ENCODE measurements at regions not wholly inside any gene's neighbourhood (a gene's known extent, or its start where the extent isn't known, plus 50 kb on each side); places are given as distances from the start of the nearest gene placed in this dataset.

DNA sequence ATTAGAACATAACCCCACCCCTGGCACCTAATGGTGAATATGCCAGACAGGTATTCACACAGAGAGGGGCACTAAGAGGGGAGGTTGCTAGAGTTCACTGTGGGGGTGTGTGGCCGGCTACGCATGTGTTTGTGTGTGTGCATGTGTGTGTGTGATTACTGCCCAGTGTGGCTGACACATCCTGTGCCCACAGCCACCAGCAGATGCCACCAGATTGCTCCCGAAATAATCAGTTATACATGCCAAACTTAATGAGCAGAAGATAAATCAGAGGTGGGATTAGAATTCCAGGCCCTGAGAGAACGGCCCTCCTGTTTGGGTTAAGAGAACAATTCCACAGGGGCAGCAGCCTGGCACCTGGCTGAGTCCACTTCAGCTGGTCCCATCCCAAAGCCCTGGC lies 91.8 kb upstream of the TBCA start:
- TF ChIP-seq, protein P1, sequence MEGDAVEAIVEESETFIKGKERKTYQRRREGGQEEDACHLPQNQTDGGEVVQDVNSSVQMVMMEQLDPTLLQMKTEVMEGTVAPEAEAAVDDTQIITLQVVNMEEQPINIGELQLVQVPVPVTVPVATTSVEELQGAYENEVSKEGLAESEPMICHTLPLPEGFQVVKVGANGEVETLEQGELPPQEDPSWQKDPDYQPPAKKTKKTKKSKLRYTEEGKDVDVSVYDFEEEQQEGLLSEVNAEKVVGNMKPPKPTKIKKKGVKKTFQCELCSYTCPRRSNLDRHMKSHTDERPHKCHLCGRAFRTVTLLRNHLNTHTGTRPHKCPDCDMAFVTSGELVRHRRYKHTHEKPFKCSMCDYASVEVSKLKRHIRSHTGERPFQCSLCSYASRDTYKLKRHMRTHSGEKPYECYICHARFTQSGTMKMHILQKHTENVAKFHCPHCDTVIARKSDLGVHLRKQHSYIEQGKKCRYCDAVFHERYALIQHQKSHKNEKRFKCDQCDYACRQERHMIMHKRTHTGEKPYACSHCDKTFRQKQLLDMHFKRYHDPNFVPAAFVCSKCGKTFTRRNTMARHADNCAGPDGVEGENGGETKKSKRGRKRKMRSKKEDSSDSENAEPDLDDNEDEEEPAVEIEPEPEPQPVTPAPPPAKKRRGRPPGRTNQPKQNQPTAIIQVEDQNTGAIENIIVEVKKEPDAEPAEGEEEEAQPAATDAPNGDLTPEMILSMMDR (IDR thresholded peaks at IDR 0.05) = no peak
- no peak for TF ChIP-seq POLR2A (IDR thresholded peaks at IDR 0.05)

Measured in adrenal gland (tissue), 5 donors.